ENCODE measurements at regions not wholly inside any gene's neighbourhood (a gene's known extent, or its start where the extent isn't known, plus 50 kb on each side); places are given as distances from the start of the nearest gene placed in this dataset.

DNA sequence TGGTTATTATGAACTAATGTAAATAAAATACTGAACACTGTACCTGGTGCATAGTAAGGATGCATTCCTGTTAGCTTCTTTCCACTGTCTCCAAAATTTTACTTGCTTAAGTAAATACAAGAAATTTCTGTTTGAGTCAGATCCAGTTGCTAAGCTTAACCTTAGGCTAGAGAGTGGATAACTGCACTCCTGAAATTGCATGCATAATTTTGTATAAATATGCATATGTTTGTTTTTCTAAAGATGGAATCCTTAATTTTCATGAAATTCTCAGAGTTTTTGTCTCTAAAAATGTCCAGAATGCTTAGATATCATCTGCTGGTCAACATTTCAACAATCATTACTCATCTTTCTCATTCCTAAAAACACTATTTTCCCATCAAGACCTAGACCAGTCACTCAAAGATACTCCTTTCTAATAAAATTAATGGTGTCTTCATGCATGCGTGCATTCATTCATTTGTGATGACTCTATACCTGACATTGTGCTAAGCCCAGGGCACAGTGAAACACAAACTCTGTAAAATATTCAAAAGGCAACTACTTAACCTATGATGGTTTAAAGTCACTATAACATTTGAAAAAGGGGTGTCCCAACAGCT is 284.8 kb downstream of the SEC61B start:
- intact Hi-C loops (cut with DNase I, micrococcal nuclease) = no loop called here
- H3K36me3 ChIP-seq (ENCODE audit: low read depth) = no peaks in the 10 kb centered on the region
- TF ChIP-seq, protein P1, sequence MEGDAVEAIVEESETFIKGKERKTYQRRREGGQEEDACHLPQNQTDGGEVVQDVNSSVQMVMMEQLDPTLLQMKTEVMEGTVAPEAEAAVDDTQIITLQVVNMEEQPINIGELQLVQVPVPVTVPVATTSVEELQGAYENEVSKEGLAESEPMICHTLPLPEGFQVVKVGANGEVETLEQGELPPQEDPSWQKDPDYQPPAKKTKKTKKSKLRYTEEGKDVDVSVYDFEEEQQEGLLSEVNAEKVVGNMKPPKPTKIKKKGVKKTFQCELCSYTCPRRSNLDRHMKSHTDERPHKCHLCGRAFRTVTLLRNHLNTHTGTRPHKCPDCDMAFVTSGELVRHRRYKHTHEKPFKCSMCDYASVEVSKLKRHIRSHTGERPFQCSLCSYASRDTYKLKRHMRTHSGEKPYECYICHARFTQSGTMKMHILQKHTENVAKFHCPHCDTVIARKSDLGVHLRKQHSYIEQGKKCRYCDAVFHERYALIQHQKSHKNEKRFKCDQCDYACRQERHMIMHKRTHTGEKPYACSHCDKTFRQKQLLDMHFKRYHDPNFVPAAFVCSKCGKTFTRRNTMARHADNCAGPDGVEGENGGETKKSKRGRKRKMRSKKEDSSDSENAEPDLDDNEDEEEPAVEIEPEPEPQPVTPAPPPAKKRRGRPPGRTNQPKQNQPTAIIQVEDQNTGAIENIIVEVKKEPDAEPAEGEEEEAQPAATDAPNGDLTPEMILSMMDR (IDR thresholded peaks at IDR 0.05) = no peak

DNA sequence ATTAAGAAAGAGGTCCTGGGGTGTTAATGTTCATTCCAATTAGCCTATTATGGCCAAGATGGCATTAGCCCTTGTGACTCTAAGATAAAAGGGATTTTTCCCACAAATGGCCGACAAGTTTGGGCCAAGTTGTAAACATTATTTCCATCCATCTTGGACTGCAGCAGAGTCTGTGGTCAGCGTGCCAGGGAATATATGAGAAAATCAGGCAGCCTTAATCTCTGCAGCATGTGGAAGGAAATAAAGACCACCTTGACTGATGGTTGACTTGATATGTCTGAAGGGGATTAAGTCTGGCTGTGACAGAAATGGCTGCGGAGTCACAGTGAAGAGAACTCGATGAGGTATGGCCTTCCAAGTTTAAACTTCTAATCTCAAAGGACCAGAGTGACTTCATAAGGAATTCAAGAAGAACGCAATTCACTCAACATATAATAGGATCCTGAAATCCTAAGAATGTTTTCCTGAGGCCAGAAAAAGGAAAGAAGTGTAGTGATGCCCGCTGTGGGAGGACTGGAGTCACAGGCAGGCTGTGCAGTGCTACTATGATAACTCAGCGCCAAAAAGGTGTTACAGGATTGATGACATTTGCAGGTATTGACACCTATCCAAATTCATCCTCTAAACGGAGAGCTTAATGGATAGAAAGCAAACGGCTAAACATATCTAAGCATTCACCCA is 287.1 kb downstream of the SEC61B start:
- Histone ChIP-seq H3K4me3 (no peak overlapping the region), H3K4me1 (ENCODE audit: low read depth) (no peaks in the 10 kb centered on the region), H3K9me3 (no peaks in the 10 kb centered on the region), H3K36me3 (ENCODE audit: low read depth) (no peaks in the 10 kb centered on the region)
- TF ChIP-seq, protein P1 (IDR thresholded peaks at IDR 0.05) = no peak
- ATAC-seq = no peak
- intact Hi-C loops (cut with DNase I, micrococcal nuclease) = no loop called here
- DNase-seq = no peak

More for the DNA sequence above, 284.8 kb downstream of the SEC61B start:
- H3K9me3 ChIP-seq = no peaks in the 10 kb centered on the region
- H3K4me1 ChIP-seq (ENCODE audit: low read depth) = no peaks in the 10 kb centered on the region
- H3K4me3 ChIP-seq = no peak overlapping the region
- ATAC-seq (no peak), DNase-seq (no peak)

DNA sequence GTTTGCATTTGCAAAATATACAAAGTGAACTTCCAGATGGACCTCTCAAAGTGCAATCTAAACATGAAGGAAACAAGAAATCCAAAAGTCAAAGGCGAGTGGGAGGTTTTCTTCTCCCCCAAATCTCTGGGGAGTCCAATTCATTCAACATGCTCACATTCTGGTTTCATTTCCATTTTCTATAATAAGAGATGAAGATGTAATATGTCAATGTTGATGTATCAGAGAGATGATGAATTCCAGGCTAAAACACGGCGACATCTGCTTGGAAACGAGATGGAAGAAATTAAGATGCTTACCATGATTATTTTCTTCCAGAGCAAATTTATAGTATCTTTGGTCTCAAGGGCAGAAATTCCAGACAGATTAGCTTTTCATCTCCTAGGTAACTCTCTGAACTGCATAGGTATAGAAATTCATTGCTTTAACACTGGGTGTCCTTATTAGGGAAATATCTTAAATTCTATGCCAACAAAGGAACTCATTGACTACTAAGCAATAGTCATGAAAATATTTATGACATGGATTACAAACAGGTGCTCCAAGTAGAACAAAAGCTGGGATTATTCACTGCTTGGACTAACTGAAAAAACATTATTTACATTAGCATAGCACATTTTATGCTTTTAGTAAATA is 287.9 kb downstream of the SEC61B start:
- DNase-seq (no peak), ATAC-seq (no peak)
- H3K36me3 ChIP-seq (ENCODE audit: low read depth) = no peaks in the 10 kb centered on the region
- TF ChIP-seq, protein P1 (IDR thresholded peaks at IDR 0.05) = no peak
- intact Hi-C loops (cut with DNase I, micrococcal nuclease) = no loop called here
- H3K9me3 ChIP-seq = no peaks in the 10 kb centered on the region
- no peak overlapping the region for H3K4me3 ChIP-seq
- H3K4me1 ChIP-seq (ENCODE audit: low read depth) = no peaks in the 10 kb centered on the region

DNA sequence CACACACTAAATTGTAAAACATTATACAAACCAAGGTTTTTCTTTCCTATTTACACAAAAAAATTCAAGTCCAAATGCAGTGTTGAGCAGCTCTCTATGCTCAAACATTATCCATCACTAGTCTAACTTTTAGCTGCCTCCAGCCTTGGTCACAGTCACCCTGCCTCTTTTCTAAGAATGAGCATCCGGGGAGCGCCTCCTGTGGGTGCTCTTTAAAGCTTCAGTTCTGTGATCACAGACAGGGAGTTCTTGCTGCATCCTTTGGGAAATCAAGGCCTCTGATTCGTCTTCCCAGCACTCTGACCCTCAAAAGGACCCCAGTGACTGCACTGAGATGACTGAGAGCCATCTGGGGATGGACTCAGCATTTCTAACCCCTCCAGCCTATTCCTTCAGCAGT is 289.6 kb downstream of the SEC61B start:
- DNase-seq (no peak), ATAC-seq (no peak)
- Histone ChIP-seq H3K4me3 (no peak overlapping the region), H3K4me1 (ENCODE audit: low read depth) (no peaks in the 10 kb centered on the region), H3K9me3 (no peaks in the 10 kb centered on the region), H3K36me3 (ENCODE audit: low read depth) (no peaks in the 10 kb centered on the region)
- intact Hi-C loops (cut with DNase I, micrococcal nuclease) = no loop called here
- TF ChIP-seq, protein P1 (IDR thresholded peaks at IDR 0.05) = no peak

DNA sequence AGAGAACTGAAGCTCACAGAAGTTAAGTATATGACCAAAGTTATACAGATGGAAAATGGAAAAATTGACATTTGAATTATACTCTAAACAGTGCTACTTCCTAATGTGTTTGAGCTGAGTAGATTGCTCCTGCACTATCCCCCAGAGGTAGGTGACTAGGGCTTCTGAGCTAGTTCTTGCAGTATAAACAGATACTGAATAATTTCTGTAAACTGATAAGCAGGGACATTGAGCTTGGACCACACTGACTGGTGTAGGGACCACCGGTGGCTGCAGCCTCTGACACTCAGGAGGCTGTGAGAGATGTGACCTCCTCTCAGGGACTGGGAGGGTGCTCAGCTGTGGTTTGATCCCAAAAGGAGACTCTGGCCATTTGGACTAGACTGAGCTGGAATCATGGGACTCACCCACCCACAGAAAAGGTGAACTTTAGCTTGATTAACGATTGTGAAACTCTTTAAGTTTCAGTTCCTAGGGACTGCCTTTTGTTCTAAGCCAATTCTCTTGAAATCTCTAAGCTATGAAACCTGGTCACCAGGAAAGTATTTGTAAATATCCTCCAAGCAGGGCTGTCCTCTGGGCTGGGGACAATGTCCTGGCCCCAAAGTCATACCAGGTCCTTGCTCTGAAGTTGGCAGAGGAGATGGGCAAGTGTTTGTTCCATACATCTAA is 291.5 kb downstream of the SEC61B start:
- no peak for ATAC-seq
- intact Hi-C loops (cut with DNase I, micrococcal nuclease) = no loop called here

More for the DNA sequence above, 291.5 kb downstream of the SEC61B start:
- H3K9me3 ChIP-seq = no peaks in the 10 kb centered on the region
- H3K4me3 ChIP-seq = no peak overlapping the region
- DNase-seq = no peak
- H3K4me1 ChIP-seq (ENCODE audit: low read depth) = no peaks in the 10 kb centered on the region
- TF ChIP-seq, protein P1 (IDR thresholded peaks at IDR 0.05) = no peak
- no peaks in the 10 kb centered on the region for H3K36me3 ChIP-seq (ENCODE audit: low read depth)
